Astrocyte (in vitro differentiated cells and primary cell): ENCODE measurements at regions not wholly inside any gene's neighbourhood (a gene's known extent, or its start where the extent isn't known, plus 50 kb on each side); places are given as distances from the start of the nearest gene placed in this dataset.

Experiments used
- EZH2 ChIP-seq: IDR thresholded peaks from 2 replicates; pipeline ENCODE4 v1.6.1; 2012; ENCODE audit warnings: mild to moderate bottlenecking, low read length, inconsistent platforms; ENCODE audit not compliant: insufficient read depth
- TF ChIP-seq, protein P1 (sequence below): IDR thresholded peaks from 2 replicates; pipeline ENCODE4 v1.5.1; 2011; ENCODE audit warnings: low read depth, mild to moderate bottlenecking, inconsistent platforms, low read length, moderate library complexity; ENCODE audit not compliant: insufficient read depth

DNA sequence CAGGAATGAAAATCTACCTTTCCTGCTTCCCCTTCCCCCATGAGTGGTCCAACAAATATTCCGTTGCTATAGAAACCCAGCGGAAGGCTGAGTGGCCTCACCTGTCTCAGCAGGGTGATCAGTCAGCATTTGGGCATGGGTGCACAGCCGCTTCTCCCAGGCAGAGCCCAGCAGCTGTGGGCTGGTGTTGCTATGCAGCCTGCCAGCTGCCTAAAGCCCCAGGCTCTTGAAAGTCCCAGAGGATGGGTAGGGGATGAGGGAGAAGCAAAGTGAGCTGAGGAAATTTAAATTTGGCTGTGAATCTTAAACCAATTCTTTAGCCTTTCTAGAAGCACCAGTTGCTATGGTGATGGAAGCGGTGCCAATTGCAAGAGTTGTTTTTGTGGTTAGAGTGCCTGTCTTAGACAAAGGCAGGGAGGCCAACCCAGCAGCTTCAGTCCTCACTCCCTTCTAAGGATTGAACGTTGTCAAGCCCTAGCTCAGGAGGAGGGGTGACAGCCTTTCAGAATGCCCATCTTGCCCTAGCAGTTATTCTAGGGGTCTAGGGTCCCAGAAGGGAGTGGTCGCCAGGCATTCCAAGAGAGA lies 151.5 kb upstream of the PITX1 start:
- TF ChIP-seq, protein P1, sequence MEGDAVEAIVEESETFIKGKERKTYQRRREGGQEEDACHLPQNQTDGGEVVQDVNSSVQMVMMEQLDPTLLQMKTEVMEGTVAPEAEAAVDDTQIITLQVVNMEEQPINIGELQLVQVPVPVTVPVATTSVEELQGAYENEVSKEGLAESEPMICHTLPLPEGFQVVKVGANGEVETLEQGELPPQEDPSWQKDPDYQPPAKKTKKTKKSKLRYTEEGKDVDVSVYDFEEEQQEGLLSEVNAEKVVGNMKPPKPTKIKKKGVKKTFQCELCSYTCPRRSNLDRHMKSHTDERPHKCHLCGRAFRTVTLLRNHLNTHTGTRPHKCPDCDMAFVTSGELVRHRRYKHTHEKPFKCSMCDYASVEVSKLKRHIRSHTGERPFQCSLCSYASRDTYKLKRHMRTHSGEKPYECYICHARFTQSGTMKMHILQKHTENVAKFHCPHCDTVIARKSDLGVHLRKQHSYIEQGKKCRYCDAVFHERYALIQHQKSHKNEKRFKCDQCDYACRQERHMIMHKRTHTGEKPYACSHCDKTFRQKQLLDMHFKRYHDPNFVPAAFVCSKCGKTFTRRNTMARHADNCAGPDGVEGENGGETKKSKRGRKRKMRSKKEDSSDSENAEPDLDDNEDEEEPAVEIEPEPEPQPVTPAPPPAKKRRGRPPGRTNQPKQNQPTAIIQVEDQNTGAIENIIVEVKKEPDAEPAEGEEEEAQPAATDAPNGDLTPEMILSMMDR: no peak
- TF ChIP-seq EZH2: no peak
